ENCODE measurements at regions not wholly inside any gene's neighbourhood (a gene's known extent, or its start where the extent isn't known, plus 50 kb on each side); places are given as distances from the start of the nearest gene placed in this dataset.

- no peak for DNase-seq
- no peak for ATAC-seq
- no peak for TF ChIP-seq CTCF (IDR thresholded peaks at IDR 0.05)
- Histone ChIP-seq H3K27me3 (no peaks in the 10 kb centered on the region), H3K36me3 (no peaks in the 10 kb centered on the region), H3K4me3 (no peak overlapping the region), H3K9me3 (peaks cover 0 to 31% (median 0%) of the 10 kb centered on the region in 11 donors), H3K27ac (no peak overlapping the region), H3K4me1 (no peaks in the 10 kb centered on the region)
- WGBS, 2 donors, result 54 to 58% methylated on average over 2 of the region's 2 CpGs
- intact Hi-C loops (cut with DNase I), result no loop called here
Measured at GRCh38 chr5:152701305-152701949, 296.3 kb upstream of the NMUR2 start.

GRCh38 chr5:152704286-152704685 is 299.2 kb upstream of the NMUR2 start:
- peaks cover 0 to 19% (median 0%) of the 10 kb centered on the region in 11 donors for H3K9me3 ChIP-seq
- intact Hi-C loops (cut with DNase I), result no loop called here
- WGBS, 2 donors, result 92 to 98% methylated on average over 1 of the region's 1 CpG
- no peak for TF ChIP-seq CTCF (IDR thresholded peaks at IDR 0.05)
- ATAC-seq (no peak), DNase-seq (no peak)
- H3K36me3 ChIP-seq, result no peaks in the 10 kb centered on the region
- no peak overlapping the region for H3K27ac ChIP-seq
- no peaks in the 10 kb centered on the region for H3K4me1 ChIP-seq
- no peaks in the 10 kb centered on the region for H3K27me3 ChIP-seq
- H3K4me3 ChIP-seq, result no peak overlapping the region

- no peak overlapping the region for H3K27ac ChIP-seq
Measured at GRCh38 chr5:152711801-152712388, 306.8 kb upstream of the NMUR2 start.

GRCh38 chr5:152717393-152717792 is 312.3 kb upstream of the NMUR2 start:
- DNase-seq, result no peak

More at GRCh38 chr5:152711801-152712388, 306.8 kb upstream of the NMUR2 start:
- Histone ChIP-seq H3K4me1 (no peaks in the 10 kb centered on the region), H3K36me3 (no peaks in the 10 kb centered on the region), H3K27me3 (no peaks in the 10 kb centered on the region), H3K9me3 (peaks cover 0 to 3% (median 0%) of the 10 kb centered on the region in 11 donors), H3K4me3 (no peak overlapping the region)
- DNase-seq, result no peak
- intact Hi-C loops (cut with DNase I), result no loop called here
- ATAC-seq, result no peak
- no peak for TF ChIP-seq CTCF (IDR thresholded peaks at IDR 0.05)
- WGBS, 2 donors, result 54 to 69% methylated on average over 2 of the region's 2 CpGs

More at GRCh38 chr5:152717393-152717792, 312.3 kb upstream of the NMUR2 start:
- WGBS, 2 donors, result 43 to 46% methylated on average over 2 of the region's 2 CpGs
- H3K27ac ChIP-seq, result no peak overlapping the region
- no peaks in the 10 kb centered on the region for H3K36me3 ChIP-seq
- TF ChIP-seq CTCF (IDR thresholded peaks at IDR 0.05), result no peak
- intact Hi-C loops (cut with DNase I), result no loop called here
- H3K4me3 ChIP-seq, result no peak overlapping the region
- H3K9me3 ChIP-seq, result peaks cover 0 to 23% (median 5%) of the 10 kb centered on the region in 11 donors
- H3K27me3 ChIP-seq, result no peaks in the 10 kb centered on the region
- no peak for ATAC-seq
- no peaks in the 10 kb centered on the region for H3K4me1 ChIP-seq

Data from heart right ventricle (tissue), 16 donors.